Epithelial cell of esophagus (primary cell): ENCODE measurements at regions not wholly inside any gene's neighbourhood (a gene's known extent, or its start where the extent isn't known, plus 50 kb on each side); places are given as distances from the start of the nearest gene placed in this dataset.
A peak's percentile ranks its signal among the peaks of the same experiment; 100 is the strongest.

ENCODE experiments used
- DNase-seq: peaks from one replicate; pipeline ENCODE4 v3.0.0; 2010; ENCODE audit warnings: low read depth
- H3K4me3 ChIP-seq: 2 replicates; pipeline ENCODE4 v1.5.1; 2011; ENCODE audit warnings: mild to moderate bottlenecking, low read length, control low read depth
- TF ChIP-seq, protein P1 (sequence below): IDR thresholded peaks from 2 replicates; pipeline ENCODE4 v1.5.1; 2011; ENCODE audit warnings: low read depth, mild to moderate bottlenecking, low read length, control low read depth, inconsistent platforms; ENCODE audit not compliant: insufficient read depth; ENCODE audit errors: missing control alignments

DNA sequence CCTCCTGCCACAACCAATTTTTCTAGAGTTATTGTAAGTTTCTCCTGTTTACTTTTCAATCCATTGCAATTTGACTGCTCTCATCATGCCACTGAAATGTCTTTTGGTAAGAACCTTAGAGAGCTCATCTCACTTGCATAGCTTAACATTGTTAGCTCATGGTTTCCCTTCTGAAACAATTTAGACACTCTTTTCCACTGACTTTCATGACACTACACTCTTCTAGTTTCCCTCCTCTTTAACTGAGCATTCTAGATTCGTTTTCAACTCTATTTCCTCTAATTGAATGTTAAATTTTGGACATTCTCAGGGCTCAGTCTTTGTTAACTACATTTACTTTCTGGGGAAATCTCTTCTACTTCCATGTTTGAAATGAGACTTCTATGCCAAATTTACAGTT, 369.1 kb downstream of the JRKL start:
- TF ChIP-seq, protein P1, sequence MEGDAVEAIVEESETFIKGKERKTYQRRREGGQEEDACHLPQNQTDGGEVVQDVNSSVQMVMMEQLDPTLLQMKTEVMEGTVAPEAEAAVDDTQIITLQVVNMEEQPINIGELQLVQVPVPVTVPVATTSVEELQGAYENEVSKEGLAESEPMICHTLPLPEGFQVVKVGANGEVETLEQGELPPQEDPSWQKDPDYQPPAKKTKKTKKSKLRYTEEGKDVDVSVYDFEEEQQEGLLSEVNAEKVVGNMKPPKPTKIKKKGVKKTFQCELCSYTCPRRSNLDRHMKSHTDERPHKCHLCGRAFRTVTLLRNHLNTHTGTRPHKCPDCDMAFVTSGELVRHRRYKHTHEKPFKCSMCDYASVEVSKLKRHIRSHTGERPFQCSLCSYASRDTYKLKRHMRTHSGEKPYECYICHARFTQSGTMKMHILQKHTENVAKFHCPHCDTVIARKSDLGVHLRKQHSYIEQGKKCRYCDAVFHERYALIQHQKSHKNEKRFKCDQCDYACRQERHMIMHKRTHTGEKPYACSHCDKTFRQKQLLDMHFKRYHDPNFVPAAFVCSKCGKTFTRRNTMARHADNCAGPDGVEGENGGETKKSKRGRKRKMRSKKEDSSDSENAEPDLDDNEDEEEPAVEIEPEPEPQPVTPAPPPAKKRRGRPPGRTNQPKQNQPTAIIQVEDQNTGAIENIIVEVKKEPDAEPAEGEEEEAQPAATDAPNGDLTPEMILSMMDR: no peak
- H3K4me3 ChIP-seq: no peak overlapping the region
- DNase-seq: no peak

- DNase-seq: peak; percentile 53
- TF ChIP-seq, protein P1: no peak
- H3K4me3 ChIP-seq: no peak overlapping the region
These were observed 370.5 kb downstream of the JRKL start for GRCh38 chr11:96760306-96760705.

GRCh38 chr11:96760815-96761214, 371.0 kb downstream of the JRKL start:
- no peak overlapping the region for H3K4me3 ChIP-seq
- peak; percentile 27 for DNase-seq

DNA sequence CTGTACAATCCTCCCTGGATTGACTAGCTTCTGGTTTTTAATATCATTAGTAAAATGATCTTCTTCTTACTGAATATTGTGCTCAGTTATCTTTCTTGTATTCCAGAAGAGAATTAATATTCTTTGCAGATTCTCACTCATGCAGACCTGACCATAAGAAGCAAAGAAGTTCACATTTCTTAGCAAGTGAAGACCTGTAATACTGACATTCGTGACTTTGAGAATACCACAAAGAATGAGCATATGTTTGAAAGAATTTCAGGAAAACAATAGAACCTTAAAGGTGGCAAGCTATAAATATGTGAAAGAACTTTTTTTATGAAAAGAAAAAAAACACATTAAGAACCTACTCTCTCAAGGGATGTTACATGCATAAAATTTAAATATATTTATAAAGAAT, 371.6 kb downstream of the JRKL start:
- DNase-seq: peak; percentile 54
- H3K4me3 ChIP-seq: no peak overlapping the region
- TF ChIP-seq, protein P1: no peak

More at GRCh38 chr11:96760815-96761214, 371.0 kb downstream of the JRKL start:
- TF ChIP-seq, protein P1: no peak

DNA sequence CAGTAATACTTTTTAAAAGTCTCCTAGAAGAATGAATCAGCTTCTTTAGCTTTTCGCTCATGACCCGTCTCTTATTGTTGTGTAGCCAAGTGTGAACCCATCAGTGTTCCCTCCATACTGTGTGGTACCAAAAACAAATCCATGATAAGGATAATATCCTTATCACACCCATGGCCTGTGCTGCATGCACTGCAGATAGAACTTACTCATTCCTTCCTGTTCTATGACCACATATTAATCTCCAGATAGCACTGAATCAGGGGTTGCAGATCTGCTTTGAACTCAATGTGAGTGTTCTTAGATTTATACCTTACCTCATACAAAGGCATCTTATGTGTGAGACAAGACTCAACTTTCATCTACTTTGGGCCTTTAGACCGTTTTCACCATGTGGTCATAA, 373.4 kb downstream of the JRKL start:
- peak; percentile 42 for DNase-seq
- TF ChIP-seq, protein P1: no peak
- no peak overlapping the region for H3K4me3 ChIP-seq

DNA sequence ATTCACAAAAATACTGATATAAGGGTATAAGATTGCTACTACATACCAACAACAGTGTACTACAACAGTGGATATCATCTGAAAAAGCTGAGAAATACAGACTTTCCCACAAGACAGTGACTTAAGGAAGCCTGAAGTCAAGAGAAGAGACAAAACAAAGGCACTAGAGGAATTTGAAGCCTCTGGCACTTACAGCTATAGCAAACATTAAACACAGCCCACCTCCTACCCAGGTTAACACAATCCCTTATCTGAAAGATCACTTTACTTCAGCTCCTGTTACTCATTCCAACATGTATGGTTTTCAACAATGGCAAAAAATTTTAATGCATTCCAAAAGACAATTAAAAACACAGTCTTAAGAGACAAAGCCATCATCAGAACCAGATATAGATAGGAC, 388.5 kb downstream of the JRKL start:
- no peak for DNase-seq
- TF ChIP-seq, protein P1: no peak
- no peak overlapping the region for H3K4me3 ChIP-seq

- DNase-seq: no peak
- TF ChIP-seq, protein P1: no peak
- no peak overlapping the region for H3K4me3 ChIP-seq
These were observed 389.2 kb downstream of the JRKL start for GRCh38 chr11:96779030-96779429.
